HG03558 (cell line): ENCODE measurements at regions not wholly inside any gene's neighbourhood (a gene's known extent, or its start where the extent isn't known, plus 50 kb on each side); places are given as distances from the start of the nearest gene placed in this dataset.

Source experiments
- ATAC-seq: cut with Tn5 transposase; IDR thresholded peaks from one replicate; pipeline ENCODE4 v1.9.1; 2021; ENCODE audit warnings: moderate number of reproducible peaks; ENCODE audit not compliant: unreplicated experiment; ENCODE audit errors: extremely low read depth

GRCh38 chr13:90360785-90361184 lies 986.7 kb upstream of the MIR17HG start:
- no peak for ATAC-seq

- no peak for ATAC-seq
These were observed 984.8 kb upstream of the MIR17HG start for GRCh38 chr13:90362707-90363106.

GRCh38 chr13:90365130-90365529 lies 982.4 kb upstream of the MIR17HG start:
- ATAC-seq: no peak

- ATAC-seq: no peak
These were observed 973.3 kb upstream of the MIR17HG start for GRCh38 chr13:90374168-90374567.

GRCh38 chr13:90375851-90376250 lies 971.6 kb upstream of the MIR17HG start:
- no peak for ATAC-seq

- ATAC-seq: no peak
These were observed 965.1 kb upstream of the MIR17HG start for GRCh38 chr13:90382425-90382824.

- no peak for ATAC-seq
These were observed 961.6 kb upstream of the MIR17HG start for GRCh38 chr13:90385781-90386489.

- ATAC-seq: no peak
These were observed 958.5 kb upstream of the MIR17HG start for GRCh38 chr13:90388887-90389452.

- ATAC-seq: no peak
These were observed 958.0 kb upstream of the MIR17HG start for GRCh38 chr13:90389537-90389936.

- ATAC-seq: no peak
These were observed 954.1 kb upstream of the MIR17HG start for GRCh38 chr13:90393408-90393807.

GRCh38 chr13:90395348-90395747 lies 952.1 kb upstream of the MIR17HG start:
- no peak for ATAC-seq

- no peak for ATAC-seq
These were observed 951.6 kb upstream of the MIR17HG start for GRCh38 chr13:90395846-90396245.

GRCh38 chr13:90396266-90396665 lies 951.2 kb upstream of the MIR17HG start:
- ATAC-seq: no peak

- no peak for ATAC-seq
These were observed 950.0 kb upstream of the MIR17HG start for GRCh38 chr13:90397503-90397902.

- ATAC-seq: no peak
These were observed 947.1 kb upstream of the MIR17HG start for GRCh38 chr13:90400372-90400771.

GRCh38 chr13:90401150-90401549 lies 946.3 kb upstream of the MIR17HG start:
- ATAC-seq: no peak

GRCh38 chr13:90402102-90402501 lies 945.4 kb upstream of the MIR17HG start:
- ATAC-seq: no peak

- ATAC-seq: no peak
These were observed 944.9 kb upstream of the MIR17HG start for GRCh38 chr13:90402613-90403012.

- ATAC-seq: no peak
These were observed 944.0 kb upstream of the MIR17HG start for GRCh38 chr13:90403330-90404082.

- no peak for ATAC-seq
These were observed 942.2 kb upstream of the MIR17HG start for GRCh38 chr13:90405301-90405700.

GRCh38 chr13:90412980-90413379 lies 934.5 kb upstream of the MIR17HG start:
- no peak for ATAC-seq
